Stimulated activated CD8-positive, alpha-beta memory T cell treated with anti-CD3 and anti-CD28 coated beads, Interleukin-4, amount 100 ng/mL, for 1 hour (primary cell): ENCODE measurements at regions not wholly inside any gene's neighbourhood (a gene's known extent, or its start where the extent isn't known, plus 50 kb on each side); places are given as distances from the start of the nearest gene placed in this dataset.
"Not testable (repeated sequence)": the region's sequence is repeated elsewhere in the genome, so short reads cannot be mapped to it uniquely, and the experiment has no call there.

Experiments used
- DNase-seq, 2 donors: peaks; one replicate each; pipeline ENCODE4 v3.0.0-alpha.2; 2020; ENCODE audit warnings: low read depth in 2 of 2, low spot score in 1 of 2

DNA sequence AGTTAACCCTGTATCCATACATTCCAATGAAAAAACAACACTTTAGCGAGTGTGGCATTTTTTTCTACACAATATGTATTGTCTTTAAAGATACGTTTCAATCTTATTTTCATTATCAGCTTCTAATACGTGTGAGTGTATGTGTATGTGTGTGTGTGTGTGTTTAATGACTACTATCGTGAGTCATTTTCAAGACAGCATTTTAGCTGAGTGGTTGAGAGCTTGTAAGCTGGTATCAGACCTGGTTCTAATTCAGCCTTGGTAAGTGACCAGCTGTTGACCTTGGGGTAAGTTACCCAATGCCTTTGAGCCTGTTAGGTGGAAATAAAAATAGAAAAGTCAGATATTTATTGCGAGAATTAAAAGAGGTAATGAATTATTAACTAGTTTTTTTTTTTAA lies 320.0 kb upstream of the NT5E start:
- DNase-seq, result no peak

DNA sequence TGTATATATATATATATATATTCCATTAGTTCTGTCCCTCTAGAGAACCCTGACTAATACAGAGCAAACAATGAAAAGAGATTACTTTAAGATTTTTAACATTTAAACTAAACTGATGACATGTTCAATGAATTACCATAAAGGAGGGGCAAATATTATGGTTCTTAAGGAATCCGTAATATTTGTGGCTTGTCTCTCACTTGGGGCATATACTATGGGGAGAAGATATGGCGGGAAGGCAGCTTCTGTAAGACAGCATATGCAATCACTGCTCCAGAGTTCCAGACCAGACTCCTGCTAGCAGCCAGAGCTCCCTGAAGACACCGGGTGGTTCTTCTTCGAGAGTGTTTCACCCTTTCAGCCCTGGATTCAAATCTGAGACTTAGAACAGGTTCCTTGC lies 321.1 kb upstream of the NT5E start:
- DNase-seq, result no peak

DNA sequence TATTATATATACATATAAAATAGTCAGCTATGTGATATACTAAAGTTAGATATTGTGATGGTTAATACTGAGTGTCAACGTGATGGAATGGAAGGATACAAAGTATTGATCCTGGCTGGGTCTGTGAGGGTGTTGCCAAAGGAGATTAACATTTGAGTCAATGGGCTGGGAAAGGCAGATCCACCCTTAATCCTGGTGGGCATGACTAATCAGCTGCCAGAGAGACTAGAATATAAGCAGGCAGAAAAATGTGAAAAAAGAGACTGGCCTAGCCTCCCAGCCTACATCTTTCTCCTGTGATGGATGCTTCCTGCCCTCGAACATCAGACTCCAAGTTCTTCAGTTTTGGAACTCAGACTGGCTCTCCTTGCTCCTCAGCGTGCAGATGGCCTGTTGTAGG lies 321.6 kb upstream of the NT5E start:
- DNase-seq, result not testable (repeated sequence)

DNA sequence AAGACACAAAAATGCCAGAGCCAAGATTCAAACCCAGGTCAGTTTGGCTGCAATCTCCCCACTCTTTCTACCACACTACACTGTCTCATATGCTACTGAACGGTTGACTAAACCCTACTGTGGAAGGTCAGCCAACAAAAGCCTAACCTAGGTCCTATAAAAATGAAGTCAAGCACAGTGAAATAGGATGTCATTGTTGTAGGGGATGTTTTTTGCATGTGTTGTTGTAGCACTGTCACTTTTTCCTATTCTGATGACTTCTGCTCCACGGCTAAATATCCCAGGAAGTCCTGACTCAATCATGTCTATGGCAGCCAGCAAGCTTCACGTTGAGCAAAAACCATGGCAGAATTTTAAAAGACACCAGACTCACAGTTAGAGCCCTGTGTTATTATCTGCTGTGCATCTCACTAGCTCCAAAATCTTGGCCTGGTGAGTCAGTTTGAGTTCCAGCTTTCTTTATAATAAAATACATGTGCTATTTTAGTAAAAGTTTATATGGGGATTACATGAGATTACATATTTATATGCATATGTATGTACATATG lies 322.1 kb upstream of the NT5E start:
- no peak for DNase-seq

DNA sequence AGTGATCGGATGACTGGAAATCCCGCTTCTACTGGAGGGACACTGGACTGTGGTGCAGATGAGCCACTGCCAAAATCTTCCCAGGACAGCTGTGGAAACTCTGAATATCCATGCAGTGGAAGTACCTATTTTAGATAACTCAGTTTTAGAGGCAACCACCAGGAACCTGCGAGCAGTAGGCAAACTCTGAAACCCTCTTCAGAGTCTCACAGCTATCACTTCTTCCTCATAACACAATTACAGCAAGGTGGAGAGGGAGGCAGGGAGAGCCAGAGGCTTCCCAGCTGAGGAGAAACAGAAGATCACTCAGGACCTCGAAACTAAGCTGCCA lies 322.8 kb upstream of the NT5E start:
- DNase-seq, result no peak

DNA sequence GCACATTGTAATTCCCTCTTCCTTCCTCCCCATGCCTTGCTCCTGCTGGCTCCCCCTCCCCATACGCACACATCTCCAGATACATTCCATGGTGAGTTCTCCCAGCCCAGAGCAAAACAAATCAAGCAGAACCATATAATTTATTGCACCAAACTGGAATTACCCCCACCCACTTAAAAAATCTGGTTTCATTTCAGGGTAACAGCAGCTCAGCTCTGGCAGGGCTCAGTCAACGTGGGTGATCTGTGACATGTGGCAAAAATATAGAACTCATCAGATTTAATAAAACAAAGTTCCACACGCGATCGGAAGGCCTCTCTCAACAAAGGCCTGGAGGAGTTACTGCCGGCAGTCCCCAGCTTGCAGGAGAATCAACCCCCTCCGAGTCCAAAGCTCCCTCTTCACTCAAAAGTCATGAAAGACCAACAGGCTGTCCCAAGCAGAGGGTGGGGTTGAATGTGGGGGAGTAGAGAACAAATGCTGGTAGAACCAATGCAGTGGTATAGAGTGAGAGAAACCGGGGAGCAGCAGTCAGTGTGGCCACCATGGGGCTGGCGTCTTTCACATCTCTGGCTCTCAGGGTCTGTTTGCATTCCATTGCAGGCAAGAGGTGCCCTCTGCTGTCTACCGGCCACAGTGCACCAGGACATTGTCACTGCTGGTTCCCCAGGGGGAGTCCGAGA lies 323.3 kb upstream of the NT5E start:
- DNase-seq, result no peak

DNA sequence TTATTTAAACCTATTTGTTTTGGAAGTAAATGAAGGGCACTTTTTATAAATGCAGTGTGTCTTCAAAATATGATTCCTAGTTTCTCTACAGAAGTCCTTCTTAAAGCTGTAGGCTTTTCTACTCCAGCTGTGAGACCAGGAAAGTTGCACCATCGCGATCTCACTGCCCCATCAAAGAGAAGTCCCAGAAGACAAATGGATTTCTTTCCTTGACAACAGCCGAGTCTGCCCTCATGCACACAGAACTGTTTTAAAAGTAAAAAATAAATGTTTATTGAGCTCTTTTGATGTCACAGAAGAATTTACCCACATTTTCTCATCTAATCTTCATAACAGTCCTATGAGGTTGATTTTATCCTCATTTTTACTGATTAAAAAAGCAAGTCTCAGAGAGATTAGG lies 324.4 kb upstream of the NT5E start:
- no peak for DNase-seq

DNA sequence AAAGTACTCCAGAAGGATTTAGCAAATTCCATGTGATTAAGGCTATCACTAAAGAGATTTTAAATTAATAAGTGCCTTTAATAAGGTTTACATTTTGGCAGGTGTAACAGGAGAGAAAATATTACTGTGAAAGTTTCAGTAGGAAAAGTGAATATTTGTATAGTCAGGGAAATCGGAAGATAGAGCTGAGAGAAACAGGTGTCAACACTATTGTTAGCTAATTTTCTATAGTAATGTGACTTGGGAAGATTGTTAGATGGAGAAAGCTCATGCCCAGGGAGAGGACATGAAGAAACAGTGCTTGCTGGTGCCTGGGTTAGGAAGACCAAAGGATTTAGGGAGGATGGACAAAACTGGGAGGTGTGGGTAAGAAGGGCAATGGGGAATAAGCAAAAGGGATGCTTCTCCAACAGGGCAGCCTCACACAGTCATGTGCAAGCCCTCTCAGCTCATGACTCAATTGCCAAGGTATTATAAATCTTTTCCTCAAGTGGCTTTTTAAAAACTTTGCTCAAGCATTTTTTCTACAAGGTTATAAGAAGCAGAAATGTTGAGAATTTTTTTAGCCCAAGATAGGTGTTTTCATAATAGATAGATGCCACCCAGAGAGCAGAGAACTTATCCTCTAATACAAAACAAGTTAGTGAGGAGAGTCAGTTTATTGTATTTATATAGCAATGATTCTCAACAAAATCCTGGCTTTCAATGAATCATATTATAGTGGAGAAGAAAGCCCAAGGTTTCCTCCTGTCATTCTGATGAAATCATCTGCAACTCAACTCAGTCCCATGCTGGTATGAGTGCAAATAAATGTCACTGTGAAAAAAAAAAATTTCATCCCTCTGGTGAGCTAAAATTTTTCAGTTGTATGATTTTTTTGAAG lies 325.2 kb upstream of the NT5E start:
- no peak for DNase-seq

DNA sequence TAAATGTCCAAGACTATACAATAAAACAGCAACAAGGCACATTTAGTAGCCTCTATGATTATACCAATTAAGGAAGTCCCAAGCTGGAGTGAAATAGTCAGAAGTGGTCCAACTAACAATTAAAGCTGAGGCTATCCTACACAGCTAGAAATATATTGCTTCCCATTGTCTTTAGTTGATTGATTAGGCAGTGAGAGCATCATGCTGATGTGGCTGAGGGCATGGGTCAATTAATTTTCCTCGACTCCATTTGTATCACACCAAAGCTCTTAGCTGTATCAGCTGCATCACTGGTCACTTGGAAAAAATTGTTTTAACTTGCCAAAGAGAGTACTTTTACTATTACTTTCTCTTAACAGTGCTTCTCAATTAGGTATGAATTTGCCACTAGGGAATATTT lies 328.7 kb upstream of the NT5E start:
- no peak for DNase-seq

DNA sequence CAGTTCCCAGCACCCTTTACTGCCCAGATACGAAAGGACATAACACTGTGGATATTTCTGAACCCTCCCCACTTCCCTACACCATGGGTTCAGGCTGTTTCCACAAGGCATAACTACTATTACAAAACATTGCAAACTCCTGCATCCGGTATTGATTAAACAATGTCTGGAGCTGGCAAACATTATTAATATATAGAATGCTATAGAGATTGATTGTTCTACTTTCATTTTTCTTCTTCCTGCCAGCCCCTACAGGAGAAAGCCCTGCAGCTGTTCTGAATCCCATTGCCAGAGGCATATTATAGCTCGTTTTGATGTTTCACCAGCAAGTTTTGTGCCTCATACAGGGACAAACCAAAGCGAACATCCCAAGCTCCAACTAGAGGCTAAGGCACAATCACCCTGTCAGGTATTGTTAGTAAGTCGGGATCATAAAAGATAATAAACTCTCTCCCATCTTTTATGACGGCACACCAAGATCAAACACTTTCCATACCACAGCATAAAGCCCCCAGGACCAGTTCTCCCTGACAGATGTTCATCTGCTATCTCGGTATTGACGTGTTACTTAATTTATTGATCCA lies 331.1 kb upstream of the NT5E start:
- DNase-seq, result no peak

DNA sequence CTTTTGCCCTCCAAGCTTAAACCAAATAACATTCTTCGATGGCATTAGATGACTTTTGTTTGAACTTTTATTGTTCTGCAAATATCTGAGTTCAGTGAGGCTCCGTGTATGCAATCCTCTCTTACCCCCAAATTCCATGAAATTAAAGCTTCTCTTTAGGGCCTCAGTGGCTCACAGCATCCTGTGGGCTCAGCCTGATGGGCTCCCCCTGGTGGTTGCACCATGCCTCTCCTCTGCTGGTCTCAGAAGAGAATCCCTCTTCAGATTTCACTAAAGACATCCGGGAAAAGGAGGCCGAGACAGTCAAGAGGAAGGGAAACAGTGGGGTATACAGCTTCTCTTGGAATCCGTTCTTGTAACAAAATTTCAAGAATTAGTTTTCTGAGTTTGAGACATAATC lies 331.6 kb upstream of the NT5E start:
- DNase-seq, result no peak

DNA sequence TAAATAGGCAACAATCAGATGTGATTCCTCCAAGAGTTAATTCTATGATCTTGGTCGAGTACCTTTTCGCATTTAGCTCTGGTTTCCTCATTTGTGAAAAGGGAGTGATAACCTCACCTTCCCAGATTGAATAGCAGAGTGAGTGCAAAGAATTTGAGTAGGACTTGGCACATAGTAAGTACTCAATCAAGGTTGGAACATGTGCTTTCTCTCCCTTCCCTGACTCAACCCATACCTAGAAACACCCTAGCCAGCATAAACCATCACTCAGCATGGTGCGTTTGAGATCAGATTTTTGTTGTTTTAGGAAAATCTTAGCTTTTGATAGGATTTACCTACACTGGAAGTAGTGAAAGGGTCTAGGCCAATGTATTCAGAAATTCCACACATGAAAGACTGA lies 333.4 kb upstream of the NT5E start:
- no peak for DNase-seq

DNA sequence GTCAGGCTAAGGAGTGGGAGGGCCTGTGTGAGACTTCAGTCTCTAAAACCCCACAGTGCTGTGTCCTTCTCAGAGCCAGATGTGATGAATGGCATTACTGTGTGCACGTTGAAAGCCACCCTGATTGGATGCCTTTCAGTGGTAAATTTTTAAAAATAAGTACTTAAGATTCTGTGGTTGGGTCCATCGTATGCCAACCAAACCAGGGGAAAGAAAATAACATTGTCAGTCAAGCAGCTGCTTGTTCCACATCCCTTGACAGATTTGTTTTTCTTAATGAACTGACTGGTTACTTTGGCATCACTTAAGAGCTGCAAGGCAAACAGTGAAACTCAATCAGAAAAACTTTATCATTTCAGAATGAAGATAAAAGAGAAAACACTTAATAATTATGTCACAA lies 334.0 kb upstream of the NT5E start:
- DNase-seq, result no peak

DNA sequence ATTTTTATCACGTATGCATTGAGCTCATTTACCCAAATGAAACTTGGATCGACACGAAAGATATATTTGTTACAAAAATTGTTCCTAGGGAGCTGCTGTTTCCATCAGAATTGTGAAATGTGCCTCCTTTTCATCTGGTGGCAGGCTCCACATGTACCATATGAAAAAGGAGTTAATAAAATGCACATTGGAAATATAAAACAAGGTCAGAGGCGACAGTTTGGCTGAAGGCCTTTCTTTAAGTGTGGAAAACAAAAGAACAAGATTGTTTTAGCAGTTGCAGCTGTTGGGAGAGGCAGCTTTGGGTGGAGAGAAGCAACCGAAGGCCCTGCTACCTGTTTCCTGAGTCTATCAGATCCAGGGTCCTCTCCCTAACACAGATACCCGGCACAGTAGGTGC lies 334.5 kb upstream of the NT5E start:
- DNase-seq, result no peak

DNA sequence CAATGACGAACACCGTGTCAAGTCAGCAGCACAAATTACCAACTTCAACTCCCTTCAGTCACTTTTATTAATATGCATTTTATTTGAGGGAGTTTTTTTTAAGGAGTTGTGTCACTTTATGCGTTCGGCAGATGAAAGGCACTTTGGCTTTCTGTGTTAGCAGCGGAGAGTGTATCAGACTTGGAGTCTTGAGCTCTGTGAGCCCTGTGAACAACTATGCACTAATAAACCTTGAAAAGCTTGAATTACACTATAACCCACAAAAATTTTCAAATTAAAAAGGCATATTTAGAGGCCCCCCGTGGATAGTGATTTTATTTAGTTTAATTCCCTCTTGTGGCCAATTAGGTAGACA lies 335.3 kb upstream of the NT5E start:
- DNase-seq, result no peak

DNA sequence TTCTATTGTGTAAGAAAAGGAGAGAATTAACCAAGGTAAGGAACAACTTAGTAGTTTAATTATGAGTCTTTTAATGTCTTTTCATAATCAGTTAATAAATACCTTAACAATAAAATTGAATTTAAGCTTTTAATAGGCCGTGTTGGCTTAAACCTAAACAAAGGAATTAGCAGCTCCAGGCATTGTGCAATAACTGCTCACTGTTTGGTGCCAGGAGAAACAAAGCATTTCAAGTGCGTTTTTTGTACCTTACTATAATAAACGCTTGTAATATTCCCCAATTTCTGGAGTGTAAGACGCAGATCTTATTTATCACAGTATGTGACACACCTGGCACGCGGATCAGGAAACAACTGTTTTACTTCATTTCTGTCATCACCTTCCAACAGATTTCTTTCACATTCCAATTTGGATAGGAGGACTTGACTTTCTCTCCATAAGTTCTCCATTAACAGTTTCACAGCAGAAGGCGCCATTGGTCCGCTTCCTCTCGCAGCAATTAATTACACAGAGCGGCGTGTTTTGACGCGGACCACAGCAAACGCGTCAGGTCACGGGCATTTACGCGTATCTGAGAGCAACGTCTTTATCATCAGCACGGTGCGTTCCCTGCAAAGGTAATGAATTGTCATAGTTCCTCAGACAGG lies 335.8 kb upstream of the NT5E start:
- no peak for DNase-seq

DNA sequence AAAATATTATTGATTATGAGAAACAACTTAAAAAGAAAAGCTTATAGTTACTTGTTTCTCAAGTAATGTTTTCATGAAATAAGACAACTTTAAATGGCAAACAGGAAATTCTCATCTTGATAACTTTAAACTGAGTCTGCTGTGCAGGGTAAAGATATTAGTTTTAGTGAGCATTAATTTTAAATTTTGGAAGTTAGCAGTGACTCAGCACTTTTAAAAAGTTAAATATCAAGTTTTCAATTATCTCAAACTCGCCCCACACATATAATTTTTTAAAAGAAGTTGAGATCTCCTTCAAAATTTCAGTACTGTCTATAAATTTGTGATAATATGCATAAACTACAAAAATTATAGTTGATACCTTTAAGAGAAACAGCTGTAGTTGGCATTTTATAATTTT lies 337.3 kb upstream of the NT5E start:
- no peak for DNase-seq

DNA sequence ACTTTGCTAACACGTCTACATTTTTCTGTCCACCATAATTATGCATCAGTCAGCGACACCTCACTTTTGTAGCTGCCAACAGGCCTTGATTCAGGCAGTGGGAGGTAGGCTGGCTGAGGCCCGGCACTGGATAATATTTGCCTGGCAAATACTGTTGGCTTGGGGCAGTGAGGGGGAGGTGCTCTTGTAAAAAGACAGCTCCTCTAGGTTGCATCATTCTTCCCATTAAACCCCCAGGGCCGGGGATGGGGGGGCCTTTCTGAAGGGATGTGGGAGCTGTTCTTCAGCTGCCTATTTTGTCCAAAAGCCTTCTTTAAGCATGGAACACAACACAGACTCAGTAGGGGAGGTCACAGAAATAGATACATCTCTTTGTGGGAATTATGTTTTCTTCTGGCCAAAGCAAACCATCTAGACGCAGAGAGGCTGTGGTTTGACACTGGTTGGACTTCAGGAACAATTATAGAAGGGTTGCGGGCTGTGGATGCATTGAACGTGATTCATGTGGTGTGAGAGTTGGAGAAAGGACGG lies 338.3 kb upstream of the NT5E start:
- no peak for DNase-seq

DNA sequence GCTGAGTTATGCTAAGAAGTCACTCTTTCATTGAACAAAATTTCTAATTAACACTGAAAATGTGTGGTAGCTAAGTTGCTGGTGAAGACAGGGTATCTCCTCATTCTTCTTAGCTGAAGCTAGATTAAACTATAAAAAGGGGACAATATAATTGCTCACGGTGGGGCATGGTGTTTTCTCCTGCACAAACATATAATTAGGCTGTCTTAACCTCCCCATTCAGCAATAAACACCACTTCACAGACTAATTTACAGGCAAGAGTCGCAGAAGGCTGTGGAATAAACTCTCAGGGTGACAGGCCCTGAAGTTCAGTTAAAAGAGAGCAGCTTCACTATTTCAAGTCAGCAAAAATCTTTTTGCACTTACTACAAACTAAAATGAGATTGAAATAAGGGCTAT lies 338.9 kb upstream of the NT5E start:
- no peak for DNase-seq

DNA sequence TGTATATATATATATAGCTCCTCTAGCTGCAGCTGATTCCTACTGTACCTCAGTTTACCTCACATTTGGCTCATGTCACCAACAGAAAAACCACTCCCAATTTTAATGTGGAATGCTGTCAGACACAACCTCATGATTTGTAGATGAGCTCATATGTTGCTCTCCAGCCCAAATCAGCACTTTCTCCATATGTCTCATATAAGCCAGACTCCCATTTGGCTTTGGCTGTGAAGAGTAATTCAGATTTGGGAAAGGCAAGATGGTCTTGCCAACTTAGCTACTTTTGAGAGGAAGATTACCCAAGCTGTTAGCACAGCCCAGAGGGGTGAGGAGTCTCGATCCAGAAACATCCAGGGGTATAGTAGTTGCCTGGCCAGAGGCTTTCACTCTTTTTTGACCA lies 342.2 kb upstream of the NT5E start:
- no peak for DNase-seq

DNA sequence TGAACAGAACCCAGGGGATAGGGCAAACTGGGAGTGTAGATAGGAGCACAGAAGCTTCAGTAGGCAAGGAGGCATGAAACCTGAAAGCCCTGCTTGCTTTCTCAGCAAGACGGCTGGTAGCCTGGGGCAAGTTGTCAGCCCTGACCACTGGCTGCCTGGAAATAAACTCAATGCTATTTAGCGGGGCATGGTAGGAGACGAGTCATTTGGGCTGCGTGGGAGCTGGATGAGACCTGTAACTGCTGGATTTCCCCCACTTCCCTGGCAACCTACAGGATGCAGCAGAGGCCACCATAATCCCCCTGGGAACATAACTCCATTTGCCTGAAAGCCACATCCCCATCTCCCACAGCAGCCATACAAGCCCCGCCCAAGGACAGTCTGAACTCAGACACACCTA lies 332.6 kb upstream of the TBX18 start:
- DNase-seq, result no peak

DNA sequence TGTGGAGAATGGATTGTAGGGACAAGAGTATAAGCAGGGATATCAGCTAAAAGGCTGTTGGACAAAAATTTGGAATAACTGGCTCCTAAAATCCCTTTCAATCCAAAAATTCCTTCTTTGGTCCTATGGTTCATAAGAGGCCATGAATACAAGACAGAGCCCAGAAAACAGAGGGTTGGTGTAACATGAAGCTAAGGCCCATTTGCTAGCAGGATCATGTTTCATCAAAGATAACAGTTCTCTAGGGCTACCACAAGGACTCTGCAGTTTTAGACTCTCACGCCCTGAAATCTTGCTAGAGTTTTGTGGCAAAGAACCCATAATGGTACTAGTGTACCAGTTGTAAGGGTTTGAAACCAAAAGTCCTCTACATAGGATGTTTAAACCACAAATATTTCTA lies 327.8 kb upstream of the TBX18 start:
- no peak for DNase-seq
